ENCODE measurements at regions not wholly inside any gene's neighbourhood (a gene's known extent, or its start where the extent isn't known, plus 50 kb on each side); places are given as distances from the start of the nearest gene placed in this dataset.

DNA sequence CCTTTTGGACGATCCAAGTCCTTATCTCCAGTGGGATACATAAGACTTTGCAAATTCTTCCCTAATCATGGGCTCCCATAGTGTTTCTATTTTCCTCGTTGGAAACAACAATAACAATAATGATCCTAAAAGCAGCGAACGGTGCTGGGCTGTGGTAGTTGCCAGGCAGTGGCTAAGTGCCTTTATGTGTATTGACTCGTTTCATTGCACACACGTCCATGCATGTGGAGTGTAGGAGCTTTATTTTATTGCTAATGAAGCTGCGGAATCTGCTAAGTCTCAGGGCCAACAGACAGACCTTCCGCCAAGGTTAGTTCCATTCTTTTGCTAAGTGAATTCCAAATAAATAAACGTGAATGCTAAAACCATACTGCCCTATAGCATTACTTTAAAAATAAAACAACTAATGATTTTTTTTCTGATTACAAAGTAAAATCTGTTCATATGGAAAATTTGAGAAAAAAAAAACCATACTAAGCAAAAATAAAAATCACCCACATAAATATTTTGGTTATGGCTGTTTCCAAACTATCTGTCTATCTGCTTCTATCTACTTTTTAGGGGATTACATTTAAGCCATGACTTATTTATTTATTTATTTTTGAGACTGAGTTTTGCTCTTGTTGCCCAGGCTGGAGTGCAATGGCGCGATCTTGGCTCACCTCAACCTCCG is 297.9 kb downstream of the BMP7 start:
- TF ChIP-seq SP1 (IDR thresholded peaks at IDR 0.05) (no peak), LEF1 (IDR thresholded peaks at IDR 0.05; ENCODE audit: borderline replicate concordance) (no peak), BHLHE40 (IDR thresholded peaks at IDR 0.05; ENCODE audit: borderline replicate concordance) (no peak), ARNT (IDR thresholded peaks at IDR 0.05) (no peak), NFRKB (IDR thresholded peaks at IDR 0.05) (no peak), ELF4 (IDR thresholded peaks at IDR 0.05) (no peak), CTBP1 (IDR thresholded peaks at IDR 0.05; ENCODE audit: borderline replicate concordance) (no peak), FOXK2 (IDR thresholded peaks at IDR 0.05) (no peak), FOXM1 (IDR thresholded peaks at IDR 0.05; ENCODE audit: borderline replicate concordance) (no peak), L3MBTL2 (conservative IDR thresholded peaks at IDR 0.05) (no peak), SUZ12 (IDR thresholded peaks at IDR 0.05) (no peak)
- TF ChIP-seq, protein P1, sequence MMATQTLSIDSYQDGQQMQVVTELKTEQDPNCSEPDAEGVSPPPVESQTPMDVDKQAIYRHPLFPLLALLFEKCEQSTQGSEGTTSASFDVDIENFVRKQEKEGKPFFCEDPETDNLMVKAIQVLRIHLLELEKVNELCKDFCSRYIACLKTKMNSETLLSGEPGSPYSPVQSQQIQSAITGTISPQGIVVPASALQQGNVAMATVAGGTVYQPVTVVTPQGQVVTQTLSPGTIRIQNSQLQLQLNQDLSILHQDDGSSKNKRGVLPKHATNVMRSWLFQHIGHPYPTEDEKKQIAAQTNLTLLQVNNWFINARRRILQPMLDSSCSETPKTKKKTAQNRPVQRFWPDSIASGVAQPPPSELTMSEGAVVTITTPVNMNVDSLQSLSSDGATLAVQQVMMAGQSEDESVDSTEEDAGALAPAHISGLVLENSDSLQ (IDR thresholded peaks at IDR 0.05): no peak

Data from HEK293T (cell line).